NCI-H82 treated with DMSO at 0.1 percent for 48 hours (cell line): ENCODE measurements at regions not wholly inside any gene's neighbourhood (a gene's known extent, or its start where the extent isn't known, plus 50 kb on each side); places are given as distances from the start of the nearest gene placed in this dataset.
"Not testable (repeated sequence)": the region's sequence is repeated elsewhere in the genome, so short reads cannot be mapped to it uniquely, and the experiment has no call there.

Experiments used
- DNase-seq: peaks from one replicate; lab custom pipeline; 2025; ENCODE audit not compliant: unreplicated experiment; lab: John Stamatoyannopoulos, UW

GRCh38 chr10:4313051-4313450 lies 513.0 kb upstream of the AKR1E2 start:
- no peak for DNase-seq

GRCh38 chr10:4312051-4312835 lies 513.8 kb upstream of the AKR1E2 start:
- DNase-seq, result no peak

GRCh38 chr10:4310172-4310571 lies 515.8 kb upstream of the AKR1E2 start:
- no peak for DNase-seq

GRCh38 chr10:4307910-4308309 lies 518.1 kb upstream of the AKR1E2 start:
- DNase-seq, result no peak

GRCh38 chr10:4306871-4307270 lies 519.1 kb upstream of the AKR1E2 start:
- DNase-seq, result no peak

GRCh38 chr10:4303045-4303444 lies 518.0 kb upstream of the KLF6 start:
- no peak for DNase-seq

GRCh38 chr10:4301291-4302045 lies 516.5 kb upstream of the KLF6 start:
- DNase-seq, result no peak

- no peak for DNase-seq
Measured at GRCh38 chr10:4296161-4296560, 511.2 kb upstream of the KLF6 start.

- DNase-seq, result no peak
Measured at GRCh38 chr10:4294996-4295792, 510.2 kb upstream of the KLF6 start.

- DNase-seq, result no peak
Measured at GRCh38 chr10:4294271-4294670, 509.3 kb upstream of the KLF6 start.

GRCh38 chr10:4291990-4292389 lies 507.0 kb upstream of the KLF6 start:
- no peak for DNase-seq

GRCh38 chr10:4285121-4285520 lies 500.1 kb upstream of the KLF6 start:
- DNase-seq, result no peak

GRCh38 chr10:4283846-4284610 lies 499.0 kb upstream of the KLF6 start:
- DNase-seq, result no peak

GRCh38 chr10:4282496-4282895 lies 497.5 kb upstream of the KLF6 start:
- no peak for DNase-seq

- DNase-seq, result no peak
Measured at GRCh38 chr10:4281190-4281825, 496.3 kb upstream of the KLF6 start.

GRCh38 chr10:4280461-4281189 lies 495.6 kb upstream of the KLF6 start:
- no peak for DNase-seq

- DNase-seq, result no peak
Measured at GRCh38 chr10:4279655-4280054, 494.6 kb upstream of the KLF6 start.

- DNase-seq, result no peak
Measured at GRCh38 chr10:4278186-4278585, 493.2 kb upstream of the KLF6 start.

- no peak for DNase-seq
Measured at GRCh38 chr10:4276151-4276550, 491.1 kb upstream of the KLF6 start.

GRCh38 chr10:4274671-4275070 lies 489.7 kb upstream of the KLF6 start:
- DNase-seq, result not testable (repeated sequence)
